HG03280 (cell line): ENCODE measurements at regions not wholly inside any gene's neighbourhood (a gene's known extent, or its start where the extent isn't known, plus 50 kb on each side); places are given as distances from the start of the nearest gene placed in this dataset.

Experiments
- ATAC-seq: cut with Tn5 transposase; IDR thresholded peaks from one replicate; pipeline ENCODE4 v1.9.1; 2021; ENCODE audit warnings: mild to moderate bottlenecking, moderate library complexity; ENCODE audit not compliant: unreplicated experiment

DNA sequence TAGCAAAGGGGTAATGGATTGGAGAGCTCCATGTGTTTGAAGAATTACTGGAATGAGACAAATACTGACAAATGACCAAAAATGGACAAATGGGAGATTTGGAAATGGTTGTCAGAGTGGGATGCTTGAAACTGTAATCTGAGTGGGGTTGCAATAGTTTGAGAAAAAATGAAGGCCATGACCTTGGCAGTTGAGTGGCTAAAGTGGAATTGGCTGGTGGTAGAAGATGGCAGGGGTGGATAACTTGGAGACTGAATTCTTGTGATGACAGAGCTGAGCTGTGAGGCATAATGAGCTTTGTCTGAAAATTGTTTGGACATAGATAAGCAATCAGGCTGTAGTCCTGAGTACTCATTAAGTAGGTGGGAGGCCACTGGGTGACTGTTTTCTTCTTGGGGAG, 222.5 kb upstream of the PRICKLE1 start:
- no peak for ATAC-seq

DNA sequence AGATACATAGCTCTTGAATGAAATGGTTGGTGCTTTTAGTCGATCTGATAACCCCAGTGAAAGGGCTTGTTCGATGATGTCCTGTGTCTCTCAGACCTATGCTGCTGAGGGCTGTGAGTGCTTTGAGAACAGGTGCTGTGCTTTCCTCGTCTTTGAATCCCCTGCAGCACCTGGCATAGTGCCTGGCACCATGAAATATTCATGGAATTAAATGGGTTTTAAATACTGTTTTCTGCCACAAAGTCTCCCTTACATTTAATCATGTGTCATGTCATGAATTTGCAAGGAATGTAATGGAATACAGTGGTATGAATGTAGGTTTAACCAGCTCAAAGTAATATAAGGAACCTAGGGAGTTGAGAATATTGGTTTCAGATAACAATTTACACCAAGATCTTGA, 220.5 kb upstream of the PRICKLE1 start:
- ATAC-seq: no peak

DNA sequence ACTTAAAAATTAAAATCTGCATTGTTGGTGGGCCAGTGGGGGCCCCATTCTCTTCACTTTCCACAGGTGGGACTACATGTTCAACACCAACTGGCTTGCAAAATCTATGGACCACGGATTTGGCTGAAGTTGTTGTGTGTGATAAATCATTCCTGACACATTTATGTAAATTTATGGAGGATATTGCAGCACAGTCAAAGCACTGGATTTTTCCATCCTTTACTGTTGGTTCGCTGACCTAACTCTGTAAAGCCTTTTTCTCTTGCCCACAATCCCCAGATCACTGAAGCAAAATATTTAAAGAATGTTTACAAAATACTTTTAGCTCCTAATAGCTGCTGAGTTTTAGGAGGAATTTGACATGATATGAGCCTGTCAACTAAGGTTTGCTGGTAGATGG, 219.7 kb upstream of the PRICKLE1 start:
- no peak for ATAC-seq

DNA sequence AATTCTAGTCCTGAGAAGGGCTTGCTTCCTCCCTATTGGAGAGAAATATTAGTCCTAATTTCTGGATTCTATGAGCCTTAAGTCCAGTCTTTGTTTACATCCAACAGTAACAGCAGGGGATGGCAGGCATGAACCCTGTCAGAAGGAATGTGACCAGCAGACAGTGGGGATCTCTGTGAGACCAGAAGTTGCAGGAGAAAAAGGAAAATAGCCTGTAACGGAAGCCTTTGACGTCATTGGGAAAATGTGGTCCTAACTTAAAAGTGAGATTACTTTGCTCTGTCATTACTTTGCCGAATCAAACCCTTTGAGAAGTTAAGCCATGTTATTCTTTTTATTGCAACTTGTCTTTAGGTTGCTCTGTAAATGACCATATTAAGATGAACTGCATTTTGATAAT, 218.2 kb upstream of the PRICKLE1 start:
- ATAC-seq: no peak

DNA sequence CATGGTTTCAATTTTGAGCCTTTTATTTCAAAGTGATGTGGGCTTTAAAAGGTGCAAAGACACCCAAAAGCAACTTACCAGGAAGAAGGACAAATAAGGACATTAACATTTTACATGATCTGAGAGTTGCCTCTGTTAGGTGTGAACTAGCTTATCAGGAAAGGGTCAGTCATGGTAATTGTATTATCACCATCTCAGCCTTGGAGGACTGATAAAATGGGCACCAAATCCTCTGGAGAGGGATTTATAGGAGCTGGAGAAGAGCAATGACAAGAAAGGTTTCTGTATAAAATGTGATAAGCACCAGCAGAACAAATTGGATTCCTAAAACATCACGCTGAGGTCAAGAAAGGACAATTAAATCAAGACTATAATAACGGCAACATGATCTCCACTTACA, 217.7 kb upstream of the PRICKLE1 start:
- no peak for ATAC-seq

DNA sequence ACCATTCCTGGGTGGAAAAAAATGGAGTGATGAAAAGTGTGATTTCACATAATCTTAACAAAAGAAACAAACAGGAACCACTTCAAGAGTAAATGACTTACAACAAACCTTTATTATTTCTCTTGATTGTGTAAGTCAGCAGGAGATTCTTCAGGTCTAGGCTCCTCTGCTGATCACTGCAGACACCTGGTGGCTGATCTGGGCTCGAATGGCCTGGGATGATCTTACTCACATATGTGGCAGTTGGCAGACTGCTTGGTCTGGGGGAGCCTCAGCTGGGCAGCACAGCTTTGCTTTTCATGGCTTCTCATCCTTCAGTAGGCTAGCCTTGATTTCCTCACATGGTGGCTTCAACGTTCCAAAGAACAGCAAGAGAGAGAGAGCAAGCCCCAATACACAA, 215.4 kb upstream of the PRICKLE1 start:
- no peak for ATAC-seq

DNA sequence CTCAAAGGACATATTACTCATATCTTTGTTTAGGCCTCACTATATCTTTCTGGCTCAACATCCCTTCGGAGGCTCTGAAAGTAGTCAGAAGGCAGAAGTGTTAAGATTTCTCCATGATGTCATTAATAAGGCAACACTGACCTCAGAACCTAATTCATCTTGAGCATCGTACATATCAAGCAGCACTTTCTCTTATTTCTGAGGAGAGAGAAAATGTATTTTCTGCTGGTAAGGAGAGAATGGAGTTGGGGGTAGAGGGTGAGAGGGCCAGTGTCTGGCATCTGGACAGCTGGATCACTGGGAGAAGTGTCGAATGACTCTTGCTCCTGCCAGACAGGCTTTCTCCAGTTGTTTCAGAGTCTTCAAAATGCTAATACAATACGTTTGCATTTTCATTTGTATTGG, 213.2 kb upstream of the PRICKLE1 start:
- no peak for ATAC-seq

DNA sequence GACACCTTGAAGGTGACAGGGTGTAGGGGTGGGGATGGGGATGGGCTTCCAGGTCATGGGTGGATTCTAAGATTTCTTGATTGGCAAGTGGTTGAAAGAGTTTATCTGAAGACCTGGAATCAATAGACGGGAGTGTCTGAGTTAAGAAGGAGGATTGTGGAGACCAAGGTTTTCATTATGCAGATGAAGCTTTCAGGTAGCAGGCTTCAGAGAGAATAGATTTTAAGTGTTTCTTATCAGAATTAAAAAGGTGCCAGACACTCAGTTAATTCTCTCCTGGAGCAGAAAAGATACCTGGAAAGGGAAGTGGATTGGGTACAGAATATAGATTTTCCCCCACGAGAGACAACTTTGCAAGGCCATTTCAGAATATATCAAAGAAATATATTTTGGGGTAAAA, 211.7 kb upstream of the PRICKLE1 start:
- ATAC-seq: no peak

DNA sequence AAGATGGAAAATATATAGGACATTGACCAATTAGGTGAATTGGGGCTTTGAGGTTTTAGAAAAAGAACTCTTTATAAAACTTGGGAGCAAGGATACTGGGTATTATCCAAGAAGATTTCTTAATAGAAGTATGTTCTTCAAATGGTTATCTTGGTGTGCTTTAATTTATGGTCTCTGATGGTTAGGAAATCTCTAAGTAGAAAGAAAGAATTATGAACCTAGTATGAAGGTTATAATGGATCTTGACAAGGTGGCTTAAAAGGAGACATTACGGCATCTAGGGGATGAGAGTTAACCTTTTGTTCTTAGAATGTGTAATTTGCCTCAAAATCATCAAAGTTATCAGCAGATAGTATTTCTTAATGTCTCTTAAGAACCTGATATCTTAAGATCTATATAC, 210.4 kb upstream of the PRICKLE1 start:
- no peak for ATAC-seq

DNA sequence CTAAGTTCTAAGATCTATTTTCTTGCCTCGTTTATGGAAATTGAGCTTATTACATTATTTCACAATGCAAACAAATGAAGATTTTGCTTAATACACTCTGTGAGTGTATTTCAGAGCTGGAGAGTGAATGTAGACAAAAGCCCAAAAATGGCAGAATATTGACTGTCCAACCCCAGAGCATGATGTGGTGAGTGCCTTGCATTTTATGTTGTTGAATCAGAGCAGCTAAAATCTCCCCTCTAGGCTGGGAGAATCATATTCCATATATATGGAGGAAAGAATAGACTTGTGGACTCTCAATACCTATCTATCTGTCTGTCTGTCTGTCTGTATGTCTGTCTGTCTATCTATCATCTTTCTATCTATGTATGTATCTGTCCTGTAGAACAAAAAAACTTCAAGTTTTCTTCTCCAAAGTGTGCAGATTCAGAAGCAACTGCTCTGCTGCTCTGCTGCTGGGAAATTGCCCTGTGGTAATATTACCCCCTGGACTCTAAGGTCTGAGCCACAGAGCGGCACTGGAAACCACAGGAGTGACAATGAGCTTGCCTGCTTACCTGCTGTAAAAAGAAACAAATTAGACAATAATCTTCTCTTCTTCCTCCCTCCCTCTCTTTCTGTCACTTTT, 209.4 kb upstream of the PRICKLE1 start:
- no peak for ATAC-seq

DNA sequence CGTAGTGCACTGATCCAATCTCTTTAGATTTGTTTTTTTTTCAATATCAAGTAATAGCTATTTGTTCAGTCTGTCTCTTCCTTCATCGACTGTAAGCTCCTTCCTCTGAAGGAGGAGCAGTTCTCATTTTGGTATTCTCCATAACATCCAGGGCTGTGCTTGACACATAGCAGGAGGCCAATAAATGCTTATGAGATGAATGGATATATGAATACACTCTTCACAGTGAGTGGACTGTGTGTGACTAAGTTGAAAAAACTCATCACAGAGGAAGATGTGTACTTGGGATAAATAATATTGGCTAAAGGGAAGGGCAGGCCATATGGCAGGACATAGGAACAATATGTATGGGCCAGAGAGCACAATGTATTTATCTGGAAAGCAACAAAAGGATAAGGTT, 205.3 kb upstream of the PRICKLE1 start:
- ATAC-seq: no peak

DNA sequence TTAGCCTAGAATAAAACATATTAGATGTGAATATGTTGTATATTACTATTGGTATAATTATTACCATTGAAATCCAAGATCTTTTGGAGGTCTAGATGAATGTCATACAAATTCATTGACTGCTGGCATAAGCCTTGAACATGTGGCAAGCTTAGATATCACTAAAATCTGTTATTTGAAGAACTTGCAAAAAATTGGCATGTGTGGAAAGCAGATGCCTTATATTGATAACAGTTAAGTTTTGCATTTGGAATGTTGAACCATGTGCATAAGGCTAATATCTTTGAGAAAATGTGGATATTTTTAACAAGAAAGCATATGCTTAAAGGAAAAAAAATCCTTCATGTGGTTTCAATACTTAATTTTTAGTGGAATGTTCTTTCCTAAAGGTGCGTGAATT, 203.6 kb upstream of the PRICKLE1 start:
- no peak for ATAC-seq

DNA sequence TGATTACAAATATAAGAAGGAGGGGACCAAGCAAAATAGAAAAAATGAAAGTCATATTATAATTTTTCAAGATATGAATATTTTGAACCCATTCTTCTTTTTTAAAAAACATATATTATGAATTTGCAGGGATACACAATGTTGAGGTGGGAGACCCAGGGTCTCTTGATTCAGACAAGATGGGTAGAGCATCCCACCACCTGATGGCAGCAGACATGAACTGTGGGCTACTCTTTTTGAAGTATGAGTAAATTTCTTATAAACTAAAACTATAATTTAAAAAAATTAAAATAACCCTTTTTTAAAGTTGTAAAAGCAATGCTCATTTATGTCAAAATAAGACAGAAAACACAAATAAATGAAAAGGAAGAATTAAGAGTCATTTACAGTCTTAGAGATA, 202.7 kb upstream of the PRICKLE1 start:
- no peak for ATAC-seq

DNA sequence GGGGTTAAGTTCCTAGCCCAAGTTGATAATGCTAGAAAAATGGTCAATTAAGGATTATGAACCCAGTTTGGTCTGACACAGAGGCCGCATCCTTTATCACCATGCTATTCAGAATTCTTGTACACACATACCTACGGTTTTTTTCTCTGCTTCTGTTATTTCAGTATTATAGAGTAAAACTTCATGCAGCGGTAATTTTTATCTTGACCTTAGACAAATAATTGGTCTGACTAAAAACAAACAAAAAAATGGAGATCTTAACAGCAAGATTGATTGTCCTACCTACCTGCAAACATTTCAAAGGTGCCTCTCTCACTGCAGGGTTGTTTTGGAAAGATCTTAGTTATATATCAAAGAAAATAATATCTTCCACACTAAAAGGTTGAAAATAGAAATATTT, 201.9 kb upstream of the PRICKLE1 start:
- no peak for ATAC-seq

DNA sequence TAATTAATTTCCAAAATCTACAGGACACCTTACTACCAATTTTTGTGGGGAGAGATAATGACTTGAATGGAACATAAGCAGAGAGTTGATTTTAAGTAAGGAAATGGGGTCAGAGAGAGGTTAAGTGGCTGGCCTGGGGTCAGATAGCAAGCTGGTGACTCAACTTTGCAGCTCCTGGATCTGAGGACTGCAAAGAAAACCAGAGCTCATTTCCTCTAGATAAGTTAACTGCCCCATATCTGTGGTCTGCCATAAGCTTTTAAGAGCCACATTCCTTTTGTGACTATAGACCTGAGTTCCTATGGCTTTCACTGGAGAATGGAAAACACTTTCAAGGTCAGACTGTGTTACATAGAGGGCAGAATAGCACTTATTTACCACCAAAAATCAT, 201.2 kb upstream of the PRICKLE1 start:
- ATAC-seq: no peak

DNA sequence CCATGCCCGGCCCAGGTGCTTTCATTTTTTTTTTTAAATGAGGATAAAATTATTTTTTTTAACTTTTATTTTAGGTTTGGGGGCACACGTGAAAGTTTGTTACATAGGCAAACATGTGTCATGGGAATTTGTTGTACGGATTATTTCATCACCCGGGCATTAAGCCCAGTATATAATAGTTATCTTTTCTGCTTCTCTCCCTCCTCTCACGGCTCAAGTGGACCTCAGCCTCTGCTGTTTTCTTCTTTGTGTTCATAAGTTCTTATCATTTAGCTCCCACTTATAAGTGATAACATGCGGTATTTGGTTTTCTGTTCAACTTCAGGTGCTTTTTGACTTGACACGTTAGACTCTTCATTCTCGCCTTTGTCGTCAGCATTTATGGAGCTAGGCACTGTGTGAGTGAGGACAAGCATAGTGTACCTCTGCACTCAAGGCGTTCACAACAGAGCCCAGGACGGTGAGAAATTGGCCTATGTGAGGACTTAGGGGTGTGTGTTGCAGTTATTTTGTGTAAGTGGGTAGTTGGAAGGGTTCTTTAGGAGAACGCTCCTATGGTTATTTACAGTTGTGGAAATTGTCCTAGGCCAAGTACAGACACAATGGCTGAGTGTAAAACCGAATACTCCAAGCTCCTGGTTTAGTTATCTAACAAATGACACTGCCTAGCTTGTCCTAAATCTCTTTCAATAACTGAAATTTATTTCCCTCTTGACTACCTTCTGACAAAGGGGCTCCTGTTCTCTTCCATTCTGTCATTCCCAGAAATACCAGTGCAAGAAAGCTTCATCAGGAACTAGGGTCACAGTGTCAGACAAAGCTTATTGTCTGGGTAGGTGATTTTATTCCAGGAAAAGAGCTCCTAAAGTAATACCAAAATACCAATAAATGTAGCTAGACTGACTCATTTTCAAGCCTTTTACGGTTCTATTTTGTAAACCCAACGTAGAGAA, 200.5 kb upstream of the PRICKLE1 start:
- no peak for ATAC-seq

DNA sequence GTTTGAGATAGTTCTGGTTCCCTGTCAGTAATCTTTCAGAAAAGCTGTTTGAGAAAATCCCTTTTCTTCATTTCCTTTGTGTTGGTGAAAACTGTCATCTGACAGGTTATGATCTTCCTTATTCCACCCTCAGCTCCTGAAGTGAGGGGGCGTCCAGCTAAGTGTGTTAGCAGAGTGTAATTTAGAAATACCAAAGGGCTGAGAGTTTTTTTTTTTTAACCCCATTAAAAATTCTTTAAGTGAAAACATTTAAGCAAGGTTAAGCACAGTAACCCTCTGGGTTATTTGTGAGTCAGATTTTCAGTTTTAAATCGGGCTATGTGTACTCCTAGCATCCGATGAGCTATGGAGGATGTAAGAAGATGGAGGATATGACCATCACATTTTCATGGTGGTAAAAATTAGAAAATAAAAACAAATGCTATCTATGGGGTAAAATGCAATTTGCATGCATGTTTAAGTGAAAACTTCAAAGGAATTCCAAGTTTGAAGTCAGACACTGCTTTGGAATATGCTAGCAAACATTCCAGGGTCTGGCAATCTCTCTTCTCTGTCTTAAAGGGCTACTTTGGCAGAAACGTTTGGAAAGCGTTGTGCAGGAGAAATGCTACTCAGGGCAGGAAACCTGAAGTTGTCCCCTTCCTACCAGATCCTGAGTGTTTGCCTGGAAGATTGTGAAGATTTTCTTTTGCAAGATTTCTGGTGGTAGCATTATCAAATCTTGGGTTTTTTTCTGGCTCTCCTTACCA, 197.0 kb upstream of the PRICKLE1 start:
- ATAC-seq: no peak

DNA sequence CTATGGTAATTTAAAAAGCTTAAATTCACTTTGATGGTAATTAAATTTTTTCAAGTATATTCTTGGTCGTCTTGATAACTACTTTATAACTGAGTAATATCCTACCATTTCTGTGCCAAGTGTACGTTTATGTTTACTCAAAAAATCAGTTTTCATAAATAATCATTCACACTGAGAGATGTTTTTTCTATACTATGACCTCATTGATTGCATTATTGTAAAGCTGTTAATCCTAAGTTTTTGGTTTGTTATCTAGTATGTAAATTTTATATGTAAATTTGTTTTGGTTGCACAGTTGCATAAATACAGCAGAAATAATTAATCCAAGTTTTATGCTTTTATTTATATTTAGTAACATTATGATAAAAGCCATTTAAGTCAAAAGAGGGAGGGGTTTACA, 196.4 kb upstream of the PRICKLE1 start:
- no peak for ATAC-seq

DNA sequence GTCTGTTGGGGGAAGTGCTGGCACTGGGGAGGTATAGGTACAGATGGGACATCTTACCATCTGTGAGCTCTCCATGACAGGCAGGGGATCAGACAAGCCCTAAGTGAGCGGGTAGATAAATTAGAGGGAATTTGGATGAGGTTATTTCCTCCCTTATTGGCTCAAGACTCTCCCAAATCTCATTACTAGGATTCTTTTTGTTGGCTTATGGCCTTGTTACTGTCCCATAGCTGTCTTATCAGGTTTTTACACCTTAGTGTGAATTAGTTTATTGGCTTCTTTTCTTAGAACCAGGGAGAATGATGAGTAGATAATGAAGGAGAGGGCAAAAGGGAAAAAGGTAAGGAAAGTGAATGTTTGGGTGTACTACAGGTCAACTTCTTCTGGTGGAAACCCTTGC, 191.1 kb upstream of the PRICKLE1 start:
- no peak for ATAC-seq

DNA sequence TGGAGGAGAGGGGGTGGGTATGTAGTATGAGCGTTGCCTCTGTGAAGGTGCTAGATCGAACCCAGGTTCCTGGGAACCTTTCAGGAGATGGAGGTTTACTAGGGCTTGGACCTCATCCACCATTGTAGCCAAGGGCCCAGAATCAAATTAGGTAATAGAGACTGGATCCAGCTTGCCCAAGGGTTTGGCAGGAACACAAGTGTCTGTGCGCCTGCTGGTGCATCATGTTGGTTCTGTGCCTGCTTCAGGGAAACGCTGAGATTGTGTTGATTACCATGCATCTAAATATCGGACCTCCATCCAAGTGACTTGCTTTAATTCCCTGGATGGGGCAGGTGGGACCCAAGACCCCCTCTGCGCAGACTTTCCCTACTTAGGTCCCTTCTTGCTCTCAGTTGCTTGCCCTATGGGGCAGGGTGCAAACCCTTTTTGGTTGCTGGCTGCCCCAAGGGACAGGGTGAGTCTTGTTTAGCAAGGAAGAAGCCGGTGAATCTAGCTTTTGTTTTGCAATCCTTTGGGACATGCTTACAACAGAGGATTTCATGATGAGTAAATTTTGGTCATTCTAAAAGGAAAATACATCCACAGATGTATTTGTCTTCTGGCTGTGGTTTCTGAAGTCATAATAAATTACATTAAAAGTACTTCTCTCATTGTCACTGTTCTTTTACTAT, 189.8 kb upstream of the PRICKLE1 start:
- no peak for ATAC-seq

DNA sequence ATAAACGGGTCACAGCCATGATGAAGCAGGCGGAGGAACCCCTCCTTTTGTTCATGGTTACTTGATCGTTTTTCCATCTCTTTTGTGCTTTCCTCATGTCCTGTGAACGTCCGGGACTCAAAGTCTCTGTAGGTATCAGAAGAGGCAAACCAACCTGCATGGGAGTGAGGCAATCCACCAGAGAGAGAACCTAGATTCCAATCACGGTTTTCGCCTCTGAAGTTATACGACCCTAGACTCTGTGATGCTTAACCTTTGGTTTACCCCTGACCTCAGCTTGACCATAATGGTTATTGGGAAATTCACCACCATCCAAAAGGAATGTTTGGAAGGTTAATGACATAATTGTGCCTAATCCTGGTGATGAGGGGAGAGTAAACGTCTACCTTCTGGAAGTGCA, 186.8 kb upstream of the PRICKLE1 start:
- ATAC-seq: no peak
